ENCODE measurements at regions not wholly inside any gene's neighbourhood (a gene's known extent, or its start where the extent isn't known, plus 50 kb on each side); places are given as distances from the start of the nearest gene placed in this dataset.

GRCh38 chr18:79606621-79607331 lies 72.8 kb upstream of the CTDP1 start:
- TF ChIP-seq POLR2AphosphoS5 (IDR thresholded peaks at IDR 0.05; ENCODE audit: low read depth, low read length) (no peak), POLR2A (IDR thresholded peaks at IDR 0.05; ENCODE audit: low read depth, low read length) (no peak)

All from GM12892 (cell line).